H9 (cell line): ENCODE measurements at regions not wholly inside any gene's neighbourhood (a gene's known extent, or its start where the extent isn't known, plus 50 kb on each side); places are given as distances from the start of the nearest gene placed in this dataset.

Source experiments
- DNase-seq: peaks from one replicate; pipeline ENCODE4 v3.0.0-alpha.2; 2017
- H2AFZ ChIP-seq: one replicate; pipeline ENCODE4 v1.6.1; 2013; ENCODE audit warnings: mild to moderate bottlenecking, low read length, control low read depth, moderate library complexity
- H2AK5ac ChIP-seq: 2 replicates; pipeline ENCODE4 v1.6.1; 2013; ENCODE audit warnings: low read length, control low read depth, mixed read lengths; ENCODE audit not compliant: insufficient read length
- H2BK120ac ChIP-seq: one replicate; pipeline ENCODE4 v1.6.1; 2013; ENCODE audit warnings: low read depth, mild to moderate bottlenecking, low read length, control low read depth, inconsistent platforms; ENCODE audit not compliant: poor library complexity, severe bottlenecking
- H2BK12ac ChIP-seq: 2 replicates; pipeline ENCODE4 v1.6.1; 2013; ENCODE audit warnings: low read length, control low read depth, mixed read lengths, low read depth; ENCODE audit not compliant: insufficient read length
- H2BK15ac ChIP-seq: 2 replicates; pipeline ENCODE4 v1.6.1; 2013; ENCODE audit warnings: low read depth, low read length, control low read depth
- H2BK20ac ChIP-seq: one replicate; pipeline ENCODE4 v1.6.1; 2013; ENCODE audit warnings: low read depth, mild to moderate bottlenecking, low read length, control low read depth, inconsistent platforms; ENCODE audit not compliant: poor library complexity, severe bottlenecking
- H2BK5ac ChIP-seq: 2 replicates; pipeline ENCODE4 v1.6.1; 2013; ENCODE audit warnings: low read length, control low read depth, mixed read lengths; ENCODE audit not compliant: insufficient read length
- H3K14ac ChIP-seq: 2 replicates; pipeline ENCODE4 v1.6.1; 2013; ENCODE audit warnings: low read length, control low read depth; ENCODE audit not compliant: insufficient read depth
- H3K18ac ChIP-seq: 2 replicates; pipeline ENCODE4 v1.6.1; 2013; ENCODE audit warnings: low read depth, mild to moderate bottlenecking, mixed read lengths, low read length, control low read depth; ENCODE audit not compliant: insufficient read length
- H3K23ac ChIP-seq: 2 replicates; pipeline ENCODE4 v1.6.1; 2013; ENCODE audit warnings: low read length, control low read depth, mixed read lengths, low read depth; ENCODE audit not compliant: insufficient read length
- H3K23me2 ChIP-seq: 2 replicates; pipeline ENCODE4 v1.6.1; 2013; ENCODE audit warnings: low read depth, mild to moderate bottlenecking, mixed read lengths, low read length, control low read depth; ENCODE audit not compliant: insufficient read length, poor library complexity, severe bottlenecking
- H3K27ac ChIP-seq: 2 replicates; pipeline ENCODE4 v1.5.1; 2013; ENCODE audit warnings: low read length, control low read depth, mixed read lengths, low read depth; ENCODE audit not compliant: insufficient read length
- H3K27me3 ChIP-seq: 2 replicates; pipeline ENCODE4 v1.6.1; 2013; ENCODE audit warnings: low read length, control low read depth, inconsistent platforms; ENCODE audit not compliant: insufficient read depth
- H3K4ac ChIP-seq: 2 replicates; pipeline ENCODE4 v1.6.1; 2013; ENCODE audit warnings: low read depth, mild to moderate bottlenecking, control low read depth, inconsistent platforms, low read length, moderate library complexity
- H3K4me1 ChIP-seq: 2 replicates; pipeline ENCODE4 v1.6.1; 2013; ENCODE audit warnings: low read length, control low read depth, inconsistent platforms; ENCODE audit not compliant: insufficient read depth
- H3K4me2 ChIP-seq: 2 replicates; pipeline ENCODE4 v1.6.1; 2013; ENCODE audit warnings: low read length, control low read depth, mixed read lengths; ENCODE audit not compliant: insufficient read length, insufficient read depth
- H3K56ac ChIP-seq: 2 replicates; pipeline ENCODE4 v1.6.1; 2013; ENCODE audit warnings: low read depth, mild to moderate bottlenecking, mixed read lengths, low read length, control low read depth; ENCODE audit not compliant: insufficient read length
- H3K79me1 ChIP-seq: 2 replicates; pipeline ENCODE4 v1.6.1; 2013; ENCODE audit warnings: low read depth, mild to moderate bottlenecking, moderate library complexity, low read length, control low read depth, inconsistent platforms; ENCODE audit not compliant: insufficient read depth, poor library complexity, severe bottlenecking
- H3K79me2 ChIP-seq: 2 replicates; pipeline ENCODE4 v1.6.1; 2013; ENCODE audit warnings: low read length, control low read depth, inconsistent platforms; ENCODE audit not compliant: insufficient read depth
- H3K9ac ChIP-seq: 2 replicates; pipeline ENCODE4 v1.6.1; 2013; ENCODE audit warnings: low read length, control low read depth, mixed read lengths; ENCODE audit not compliant: insufficient read length; ENCODE audit errors: extremely low read depth
- H3K9me3 ChIP-seq: one replicate; pipeline ENCODE4 v1.6.1; 2013; ENCODE audit warnings: low read depth, low read length, inconsistent platforms; ENCODE audit not compliant: control insufficient read depth
- H3T11ph ChIP-seq: one replicate; pipeline ENCODE4 v1.6.1; 2013; ENCODE audit warnings: mild to moderate bottlenecking, low read length, control low read depth, inconsistent platforms
- H4K20me1 ChIP-seq: one replicate; pipeline ENCODE4 v1.6.1; 2013; ENCODE audit not compliant: control insufficient read depth, insufficient read length, insufficient read depth
- H4K5ac ChIP-seq: 2 replicates; pipeline ENCODE4 v1.6.1; 2013; ENCODE audit warnings: low read depth, mild to moderate bottlenecking, mixed read lengths, low read length, control low read depth; ENCODE audit not compliant: insufficient read length
- H4K8ac ChIP-seq: replicated peaks from 2 replicates; pipeline ENCODE4 v1.6.1; 2013; ENCODE audit warnings: low read length, control low read depth, mixed read lengths, low read depth; ENCODE audit not compliant: insufficient read length
- H4K91ac ChIP-seq: 2 replicates; pipeline ENCODE4 v1.6.1; 2013; ENCODE audit warnings: low read depth, mild to moderate bottlenecking, moderate library complexity, mixed read lengths, low read length, control low read depth; ENCODE audit not compliant: insufficient read length
- H3K27ac Mint-ChIP-seq, 3 experiments: 2 replicates in 2 of 3; 3 replicates in 1 of 3; pipeline ENCODE4 v1.8.0; 2020 to 2021; ENCODE audit warnings: mixed read lengths in 3 of 3, mild to moderate bottlenecking in 1 of 3, moderate library complexity in 1 of 3
- H3K27me3 Mint-ChIP-seq: 2 replicates; pipeline ENCODE4 v1.8.0; 2021; ENCODE audit warnings: low read depth, mild to moderate bottlenecking, moderate library complexity, mixed read lengths
- H3K36me3 Mint-ChIP-seq, 3 experiments: 2 replicates in 2 of 3; 3 replicates in 1 of 3; pipeline ENCODE4 v1.8.0; 2020 to 2021; ENCODE audit warnings: low read depth in 3 of 3, mixed read lengths in 3 of 3; ENCODE audit not compliant: insufficient read depth in 1 of 3
- H3K4me1 Mint-ChIP-seq, 2 experiments: 2 replicates each; pipeline ENCODE4 v1.8.0; 2020; ENCODE audit warnings: mixed read lengths in 2 of 2
- H3K4me3 Mint-ChIP-seq, 2 experiments: 2 replicates in 1 of 2; 3 replicates in 1 of 2; pipeline ENCODE4 v1.8.0; 2020 to 2021; ENCODE audit warnings: mild to moderate bottlenecking in 2 of 2, mixed read lengths in 2 of 2, moderate library complexity in 1 of 2
- H3K9me3 Mint-ChIP-seq, 2 experiments: 2 replicates in 1 of 2; 3 replicates in 1 of 2; pipeline ENCODE4 v1.8.0; 2020; ENCODE audit warnings: mild to moderate bottlenecking in 2 of 2, mixed read lengths in 2 of 2, moderate library complexity in 1 of 2
- WGBS: extraction: QIAGEN DNeasy Blood & Tissue Kit; methylation state at CpG from one replicate; pipeline ENCODE4 v1.1.7; 2013; ENCODE audit warnings: missing lambda C conversion rate, low lambda C conversion rate, mixed read lengths; ENCODE audit not compliant: insufficient read length; ENCODE audit errors: extremely low coverage; 5-methylcytosine and 5-hydroxymethylcytosine counted together
- TF ChIP-seq, protein P1 (sequence below): fragments of 200-600 bp; sonication (generic); conservative IDR thresholded peaks from 3 replicates; pipeline ENCODE4 v1.8.0; 2021; ENCODE audit warnings: antibody characterized with exemption, mild to moderate bottlenecking

DNA sequence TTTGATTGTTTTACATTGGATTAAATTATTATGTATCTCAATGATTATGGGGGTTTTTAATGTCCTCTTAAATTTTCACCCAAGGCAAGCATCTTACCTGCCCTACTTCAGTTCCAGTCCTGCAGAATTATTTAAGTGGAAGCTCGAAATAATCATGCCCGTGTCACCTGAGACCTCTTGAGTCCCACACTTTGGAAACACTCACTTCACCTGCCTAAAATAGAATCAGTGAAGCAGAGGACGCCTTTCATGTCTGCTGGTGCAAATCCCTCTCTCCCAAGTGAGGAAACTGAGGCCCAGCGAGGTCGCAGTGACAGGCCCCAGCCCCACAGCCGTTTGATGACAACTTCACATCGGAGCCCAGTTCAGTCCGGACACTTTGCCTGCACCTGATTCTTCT lies 284.6 kb downstream of the C16orf95 start:
- no peak overlapping the region for H3K27ac ChIP-seq
- Mint-ChIP-seq H3K36me3 (peaks cover 0 to 3% (median 0%) of the 10 kb centered on the region in 3 experiments; a peak in 2 of 7 replicates), H3K27ac (no peak overlapping the region), H3K4me1 (peaks cover 5 to 17% of the 10 kb centered on the region in 2 experiments), H3K9me3 (peaks cover 3% of the 10 kb centered on the region in 2 experiments; a peak in 2 of 5 replicates), H3K27me3 (peaks cover 4% of the 10 kb centered on the region), H3K4me3 (no peak overlapping the region; a peak in 1 of 5 replicates)
- no peak overlapping the region for H3K9ac ChIP-seq
- H3K23ac ChIP-seq = no peak overlapping the region
- no peaks in the 10 kb centered on the region for H4K20me1 ChIP-seq
- H3K79me1 ChIP-seq = no peaks in the 10 kb centered on the region
- no peak for DNase-seq
- H3K56ac ChIP-seq = no peak overlapping the region
- H3K79me2 ChIP-seq = no peaks in the 10 kb centered on the region
- H4K8ac ChIP-seq = no peak overlapping the region
- no peaks in the 10 kb centered on the region for H3K27me3 ChIP-seq
- H2AK5ac ChIP-seq = no peak overlapping the region
- TF ChIP-seq, protein P1, sequence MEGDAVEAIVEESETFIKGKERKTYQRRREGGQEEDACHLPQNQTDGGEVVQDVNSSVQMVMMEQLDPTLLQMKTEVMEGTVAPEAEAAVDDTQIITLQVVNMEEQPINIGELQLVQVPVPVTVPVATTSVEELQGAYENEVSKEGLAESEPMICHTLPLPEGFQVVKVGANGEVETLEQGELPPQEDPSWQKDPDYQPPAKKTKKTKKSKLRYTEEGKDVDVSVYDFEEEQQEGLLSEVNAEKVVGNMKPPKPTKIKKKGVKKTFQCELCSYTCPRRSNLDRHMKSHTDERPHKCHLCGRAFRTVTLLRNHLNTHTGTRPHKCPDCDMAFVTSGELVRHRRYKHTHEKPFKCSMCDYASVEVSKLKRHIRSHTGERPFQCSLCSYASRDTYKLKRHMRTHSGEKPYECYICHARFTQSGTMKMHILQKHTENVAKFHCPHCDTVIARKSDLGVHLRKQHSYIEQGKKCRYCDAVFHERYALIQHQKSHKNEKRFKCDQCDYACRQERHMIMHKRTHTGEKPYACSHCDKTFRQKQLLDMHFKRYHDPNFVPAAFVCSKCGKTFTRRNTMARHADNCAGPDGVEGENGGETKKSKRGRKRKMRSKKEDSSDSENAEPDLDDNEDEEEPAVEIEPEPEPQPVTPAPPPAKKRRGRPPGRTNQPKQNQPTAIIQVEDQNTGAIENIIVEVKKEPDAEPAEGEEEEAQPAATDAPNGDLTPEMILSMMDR = no peak
- H3K23me2 ChIP-seq = no peaks in the 10 kb centered on the region
- H2AFZ ChIP-seq = no peak overlapping the region
- no peak overlapping the region for H3T11ph ChIP-seq
- no CpG with 5 or more reads among the region's 8 CpGs for WGBS
- H2BK5ac ChIP-seq = no peak overlapping the region
- no peak overlapping the region for H4K5ac ChIP-seq
- H3K4me1 ChIP-seq = no peaks in the 10 kb centered on the region
- no peak overlapping the region for H3K14ac ChIP-seq
- no peak overlapping the region for H2BK15ac ChIP-seq
- H3K4me2 ChIP-seq = no peak overlapping the region
- no peak overlapping the region for H2BK20ac ChIP-seq
- H2BK12ac ChIP-seq = no peak overlapping the region
- H2BK120ac ChIP-seq = no peak overlapping the region
- H3K18ac ChIP-seq = no peak overlapping the region
- no peaks in the 10 kb centered on the region for H3K9me3 ChIP-seq
- H3K4ac ChIP-seq = no peak overlapping the region
- H4K91ac ChIP-seq = no peak overlapping the region
